ENCODE measurements at regions not wholly inside any gene's neighbourhood (a gene's known extent, or its start where the extent isn't known, plus 50 kb on each side); places are given as distances from the start of the nearest gene placed in this dataset.

GRCh38 chr12:75606151-75606550 lies 94.7 kb upstream of the KRR1 start:
- no peak for DNase-seq (ENCODE audit: low spot score)

GRCh38 chr12:75603475-75603874 lies 92.1 kb upstream of the KRR1 start:
- no peak for DNase-seq (ENCODE audit: low spot score)

GRCh38 chr12:75602106-75602505 lies 90.7 kb upstream of the KRR1 start:
- DNase-seq (ENCODE audit: low spot score), result no peak

GRCh38 chr12:75600146-75600545 lies 88.7 kb upstream of the KRR1 start:
- no peak for DNase-seq (ENCODE audit: low spot score)

GRCh38 chr12:75599061-75599460 lies 87.7 kb upstream of the KRR1 start:
- DNase-seq (ENCODE audit: low spot score), result no peak

- DNase-seq (ENCODE audit: low spot score), result no peak
Observed at GRCh38 chr12:75596406-75596805, 85.0 kb upstream of the KRR1 start.

- DNase-seq (ENCODE audit: low spot score), result no peak
Observed at GRCh38 chr12:75592638-75593335, 81.4 kb upstream of the KRR1 start.

- no peak for DNase-seq (ENCODE audit: low spot score)
Observed at GRCh38 chr12:75592086-75592485, 80.7 kb upstream of the KRR1 start.

- no peak for DNase-seq (ENCODE audit: low spot score)
Observed at GRCh38 chr12:75591628-75592027, 80.2 kb upstream of the KRR1 start.

- DNase-seq (ENCODE audit: low spot score), result no peak
Observed at GRCh38 chr12:75589801-75590200, 78.4 kb upstream of the KRR1 start.

GRCh38 chr12:75587340-75588106 lies 76.1 kb upstream of the KRR1 start:
- DNase-seq (ENCODE audit: low spot score), result no peak

GRCh38 chr12:75585330-75585729 lies 73.9 kb upstream of the KRR1 start:
- no peak for DNase-seq (ENCODE audit: low spot score)

- no peak for DNase-seq (ENCODE audit: low spot score)
Observed at GRCh38 chr12:75583355-75583754, 71.9 kb upstream of the KRR1 start.

GRCh38 chr12:75581515-75581914 lies 70.1 kb upstream of the KRR1 start:
- no peak for DNase-seq (ENCODE audit: low spot score)

- no peak for DNase-seq (ENCODE audit: low spot score)
Observed at GRCh38 chr12:75579552-75579951, 68.1 kb upstream of the KRR1 start.

GRCh38 chr12:75578546-75578945 lies 67.1 kb upstream of the KRR1 start:
- DNase-seq (ENCODE audit: low spot score), result no peak

- DNase-seq (ENCODE audit: low spot score), result no peak
Observed at GRCh38 chr12:75577812-75578211, 66.4 kb upstream of the KRR1 start.

- DNase-seq (ENCODE audit: low spot score), result no peak
Observed at GRCh38 chr12:75571656-75572205, 60.3 kb upstream of the KRR1 start.

- no peak for DNase-seq (ENCODE audit: low spot score)
Observed at GRCh38 chr12:75571204-75571603, 59.8 kb upstream of the KRR1 start.

- DNase-seq (ENCODE audit: low spot score), result no peak
Observed at GRCh38 chr12:75568801-75569200, 57.4 kb upstream of the KRR1 start.

GRCh38 chr12:75568393-75568792 lies 57.0 kb upstream of the KRR1 start:
- no peak for DNase-seq (ENCODE audit: low spot score)

GRCh38 chr12:75565795-75566194 lies 54.4 kb upstream of the KRR1 start:
- no peak for DNase-seq (ENCODE audit: low spot score)

GRCh38 chr12:75564852-75565251 lies 53.4 kb upstream of the KRR1 start:
- DNase-seq (ENCODE audit: low spot score), result no peak
